ENCODE measurements at regions not wholly inside any gene's neighbourhood (a gene's known extent, or its start where the extent isn't known, plus 50 kb on each side); places are given as distances from the start of the nearest gene placed in this dataset.

- TF ChIP-seq, protein P1, sequence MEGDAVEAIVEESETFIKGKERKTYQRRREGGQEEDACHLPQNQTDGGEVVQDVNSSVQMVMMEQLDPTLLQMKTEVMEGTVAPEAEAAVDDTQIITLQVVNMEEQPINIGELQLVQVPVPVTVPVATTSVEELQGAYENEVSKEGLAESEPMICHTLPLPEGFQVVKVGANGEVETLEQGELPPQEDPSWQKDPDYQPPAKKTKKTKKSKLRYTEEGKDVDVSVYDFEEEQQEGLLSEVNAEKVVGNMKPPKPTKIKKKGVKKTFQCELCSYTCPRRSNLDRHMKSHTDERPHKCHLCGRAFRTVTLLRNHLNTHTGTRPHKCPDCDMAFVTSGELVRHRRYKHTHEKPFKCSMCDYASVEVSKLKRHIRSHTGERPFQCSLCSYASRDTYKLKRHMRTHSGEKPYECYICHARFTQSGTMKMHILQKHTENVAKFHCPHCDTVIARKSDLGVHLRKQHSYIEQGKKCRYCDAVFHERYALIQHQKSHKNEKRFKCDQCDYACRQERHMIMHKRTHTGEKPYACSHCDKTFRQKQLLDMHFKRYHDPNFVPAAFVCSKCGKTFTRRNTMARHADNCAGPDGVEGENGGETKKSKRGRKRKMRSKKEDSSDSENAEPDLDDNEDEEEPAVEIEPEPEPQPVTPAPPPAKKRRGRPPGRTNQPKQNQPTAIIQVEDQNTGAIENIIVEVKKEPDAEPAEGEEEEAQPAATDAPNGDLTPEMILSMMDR (IDR thresholded peaks at IDR 0.05; ENCODE audit: insufficient read depth, low read length, poor library complexity, severe bottlenecking): no peak
- TF ChIP-seq EZH2phosphoT487 (conservative IDR thresholded peaks at IDR 0.05; ENCODE audit: low read length): no peak
Measured at GRCh38 chr9:4381744-4382143, 81.9 kb upstream of the GLIS3 start.
